ENCODE measurements at regions not wholly inside any gene's neighbourhood (a gene's known extent, or its start where the extent isn't known, plus 50 kb on each side); places are given as distances from the start of the nearest gene placed in this dataset.

DNA sequence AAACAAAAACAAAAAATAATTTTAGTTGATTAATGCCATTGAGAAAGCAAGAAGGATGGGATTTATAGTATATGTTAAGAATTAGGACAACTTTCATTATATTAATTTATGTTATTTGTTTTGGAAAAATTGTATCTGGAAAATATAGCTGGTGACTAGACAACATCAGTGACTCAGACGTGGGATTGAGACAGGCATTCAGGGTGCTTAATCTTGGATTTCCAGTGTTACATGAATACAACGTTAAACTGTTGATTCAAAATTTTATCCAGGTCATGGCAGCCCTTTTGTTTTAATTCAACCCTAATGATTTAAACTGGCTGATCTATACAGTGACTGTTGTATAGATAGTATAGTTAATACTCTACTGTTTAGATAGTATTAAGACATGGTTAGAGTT, 827.1 kb upstream of the B3GALT2 start:
- TF ChIP-seq, protein P1, sequence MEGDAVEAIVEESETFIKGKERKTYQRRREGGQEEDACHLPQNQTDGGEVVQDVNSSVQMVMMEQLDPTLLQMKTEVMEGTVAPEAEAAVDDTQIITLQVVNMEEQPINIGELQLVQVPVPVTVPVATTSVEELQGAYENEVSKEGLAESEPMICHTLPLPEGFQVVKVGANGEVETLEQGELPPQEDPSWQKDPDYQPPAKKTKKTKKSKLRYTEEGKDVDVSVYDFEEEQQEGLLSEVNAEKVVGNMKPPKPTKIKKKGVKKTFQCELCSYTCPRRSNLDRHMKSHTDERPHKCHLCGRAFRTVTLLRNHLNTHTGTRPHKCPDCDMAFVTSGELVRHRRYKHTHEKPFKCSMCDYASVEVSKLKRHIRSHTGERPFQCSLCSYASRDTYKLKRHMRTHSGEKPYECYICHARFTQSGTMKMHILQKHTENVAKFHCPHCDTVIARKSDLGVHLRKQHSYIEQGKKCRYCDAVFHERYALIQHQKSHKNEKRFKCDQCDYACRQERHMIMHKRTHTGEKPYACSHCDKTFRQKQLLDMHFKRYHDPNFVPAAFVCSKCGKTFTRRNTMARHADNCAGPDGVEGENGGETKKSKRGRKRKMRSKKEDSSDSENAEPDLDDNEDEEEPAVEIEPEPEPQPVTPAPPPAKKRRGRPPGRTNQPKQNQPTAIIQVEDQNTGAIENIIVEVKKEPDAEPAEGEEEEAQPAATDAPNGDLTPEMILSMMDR (IDR thresholded peaks at IDR 0.05; ENCODE audit: extremely low read depth in 1 of 2, insufficient read depth in 1 of 2, low read depth in 1 of 2, low read length in 2 of 2), result no peak
- TF ChIP-seq EZH2 (IDR thresholded peaks at IDR 0.05; ENCODE audit: borderline replicate concordance, low read depth, low read length, severe bottlenecking) (no peak), POLR2AphosphoS5 (IDR thresholded peaks at IDR 0.05; ENCODE audit: insufficient read depth, low read depth, low read length) (no peak), POLR2A (IDR thresholded peaks at IDR 0.05; ENCODE audit: low read depth, low read length) (no peak), MYC (IDR thresholded peaks at IDR 0.05; ENCODE audit: low read depth, low read length) (no peak), GATA2 (IDR thresholded peaks at IDR 0.05; ENCODE audit: insufficient read depth, insufficient read length, low read depth, low read length) (no peak)
